Glutamatergic neuron (in vitro differentiated cells): ENCODE measurements at regions not wholly inside any gene's neighbourhood (a gene's known extent, or its start where the extent isn't known, plus 50 kb on each side); places are given as distances from the start of the nearest gene placed in this dataset.

Experiments
- DNase-seq: peaks from one replicate; pipeline ENCODE4 v3.0.0; 2022
- H3K27ac Mint-ChIP-seq: one replicate; pipeline ENCODE4 v1.8.0; 2020; ENCODE audit warnings: mild to moderate bottlenecking, mixed read lengths, inconsistent platforms; ENCODE audit not compliant: unreplicated experiment
- H3K27me3 Mint-ChIP-seq: one replicate; pipeline ENCODE4 v1.8.0; 2020; ENCODE audit warnings: mild to moderate bottlenecking, moderate library complexity, mixed read lengths, inconsistent platforms; ENCODE audit not compliant: unreplicated experiment
- H3K36me3 Mint-ChIP-seq: one replicate; pipeline ENCODE4 v1.8.0; 2020; ENCODE audit warnings: mild to moderate bottlenecking, mixed read lengths, inconsistent platforms; ENCODE audit not compliant: unreplicated experiment
- H3K4me1 Mint-ChIP-seq: one replicate; pipeline ENCODE4 v1.8.0; 2020; ENCODE audit warnings: mild to moderate bottlenecking, low read depth, mixed read lengths, inconsistent platforms; ENCODE audit not compliant: unreplicated experiment
- H3K4me3 Mint-ChIP-seq: one replicate; pipeline ENCODE4 v1.8.0; 2020; ENCODE audit warnings: mild to moderate bottlenecking, mixed read lengths, inconsistent platforms; ENCODE audit not compliant: unreplicated experiment
- H3K9me3 Mint-ChIP-seq: one replicate; pipeline ENCODE4 v1.8.0; 2020; ENCODE audit warnings: mild to moderate bottlenecking, moderate library complexity, mixed read lengths, inconsistent platforms; ENCODE audit not compliant: unreplicated experiment
- CTCF ChIP-seq: fragments of 200-600 bp; sonication (generic); IDR thresholded peaks from one replicate; pipeline ENCODE4 v1.5.0; 2021; ENCODE audit not compliant: partially characterized antibody, unreplicated experiment

- Mint-ChIP-seq H3K4me1 (no peaks in the 10 kb centered on the region), H3K4me3 (no peak overlapping the region)
- TF ChIP-seq CTCF: no peak
Observed at GRCh38 chr9:18154661-18155060, 319.3 kb upstream of the ADAMTSL1 start.

GRCh38 chr9:18159254-18159653, 314.7 kb upstream of the ADAMTSL1 start:
- Mint-ChIP-seq H3K27ac (no peak overlapping the region), H3K27me3 (no peaks in the 10 kb centered on the region), H3K4me1 (no peaks in the 10 kb centered on the region), H3K9me3 (no peaks in the 10 kb centered on the region), H3K4me3 (no peak overlapping the region), H3K36me3 (no peaks in the 10 kb centered on the region)
- no peak for TF ChIP-seq CTCF
- DNase-seq: no peak

More at GRCh38 chr9:18154661-18155060, 319.3 kb upstream of the ADAMTSL1 start:
- H3K36me3 Mint-ChIP-seq: no peaks in the 10 kb centered on the region
- H3K27ac Mint-ChIP-seq: no peak overlapping the region
- DNase-seq: no peak
- H3K27me3 Mint-ChIP-seq: no peaks in the 10 kb centered on the region
- H3K9me3 Mint-ChIP-seq: no peaks in the 10 kb centered on the region

- no peak for TF ChIP-seq CTCF
- no peak overlapping the region for H3K4me3 Mint-ChIP-seq
- no peak for DNase-seq
- H3K36me3 Mint-ChIP-seq: no peaks in the 10 kb centered on the region
- H3K27me3 Mint-ChIP-seq: no peaks in the 10 kb centered on the region
- no peak overlapping the region for H3K27ac Mint-ChIP-seq
- no peaks in the 10 kb centered on the region for H3K4me1 Mint-ChIP-seq
- no peaks in the 10 kb centered on the region for H3K9me3 Mint-ChIP-seq
Observed at GRCh38 chr9:18163146-18163545, 310.8 kb upstream of the ADAMTSL1 start.

GRCh38 chr9:18167733-18168132, 306.2 kb upstream of the ADAMTSL1 start:
- no peak overlapping the region for H3K27ac Mint-ChIP-seq
- no peaks in the 10 kb centered on the region for H3K27me3 Mint-ChIP-seq
- H3K9me3 Mint-ChIP-seq: no peaks in the 10 kb centered on the region
- no peaks in the 10 kb centered on the region for H3K4me1 Mint-ChIP-seq
- no peak overlapping the region for H3K4me3 Mint-ChIP-seq
- no peak for DNase-seq
- H3K36me3 Mint-ChIP-seq: no peaks in the 10 kb centered on the region
- TF ChIP-seq CTCF: no peak

- Mint-ChIP-seq H3K27ac (no peak overlapping the region), H3K27me3 (peaks cover 3% of the 10 kb centered on the region), H3K9me3 (peaks cover 8% of the 10 kb centered on the region), H3K36me3 (peaks cover 5% of the 10 kb centered on the region), H3K4me3 (no peak overlapping the region), H3K4me1 (no peaks in the 10 kb centered on the region)
- no peak for DNase-seq
- TF ChIP-seq CTCF: no peak
Observed at GRCh38 chr9:18173923-18174322, 300.0 kb upstream of the ADAMTSL1 start.
